Mesenchymal stem cell (in vitro differentiated cells and primary cell): ENCODE measurements at regions not wholly inside any gene's neighbourhood (a gene's known extent, or its start where the extent isn't known, plus 50 kb on each side); places are given as distances from the start of the nearest gene placed in this dataset.

Experiments
- DNase-seq: peaks from one replicate; pipeline ENCODE4 v3.0.0-alpha.2; 2013
- H2AFZ ChIP-seq: one replicate; pipeline ENCODE4 v1.6.1; 2013; ENCODE audit warnings: low read depth, mild to moderate bottlenecking, control low read depth, inconsistent platforms, low read length, moderate library complexity
- H2AK5ac ChIP-seq: 2 replicates; pipeline ENCODE4 v1.6.1; 2013; ENCODE audit warnings: low read length, moderate library complexity, mild to moderate bottlenecking, inconsistent platforms; ENCODE audit not compliant: severe bottlenecking
- H2BK120ac ChIP-seq: one replicate; pipeline ENCODE4 v1.6.1; 2013; ENCODE audit warnings: low read depth, mild to moderate bottlenecking, inconsistent platforms, low read length, moderate library complexity
- H2BK12ac ChIP-seq, 2 experiments: one replicate each; pipeline ENCODE4 v1.6.1; 2013; ENCODE audit warnings: inconsistent platforms in 2 of 2, low read length in 2 of 2, mild to moderate bottlenecking in 2 of 2, moderate library complexity in 2 of 2, control low read depth in 1 of 2
- H2BK15ac ChIP-seq: one replicate; pipeline ENCODE4 v1.6.1; 2013; ENCODE audit warnings: mild to moderate bottlenecking, low read depth, inconsistent platforms; ENCODE audit not compliant: poor library complexity, severe bottlenecking
- H2BK5ac ChIP-seq: 2 replicates; pipeline ENCODE4 v1.6.1; 2013; ENCODE audit warnings: low read depth, mild to moderate bottlenecking, low read length, control low read depth, inconsistent platforms; ENCODE audit not compliant: poor library complexity, severe bottlenecking
- H3K14ac ChIP-seq, 2 experiments: one replicate each; pipeline ENCODE4 v1.6.1; 2013; ENCODE audit warnings: inconsistent platforms in 2 of 2, low read length in 2 of 2, control low read depth in 1 of 2, mild to moderate bottlenecking in 1 of 2, moderate library complexity in 1 of 2
- H3K18ac ChIP-seq, 2 experiments: one replicate each; pipeline ENCODE4 v1.6.1; 2013; ENCODE audit warnings: inconsistent platforms in 2 of 2, low read length in 2 of 2, control low read depth in 1 of 2, low read depth in 1 of 2, mild to moderate bottlenecking in 1 of 2
- H3K23ac ChIP-seq, 2 experiments: one replicate each; pipeline ENCODE4 v1.6.1; 2013; ENCODE audit warnings: inconsistent platforms in 2 of 2, low read length in 2 of 2, mild to moderate bottlenecking in 2 of 2, moderate library complexity in 2 of 2, control low read depth in 1 of 2
- H3K27ac ChIP-seq: 2 replicates; pipeline ENCODE4 v1.5.1; 2013; ENCODE audit warnings: mild to moderate bottlenecking, moderate library complexity, low read length, control low read depth, inconsistent platforms; ENCODE audit not compliant: poor library complexity, severe bottlenecking
- H3K27me3 ChIP-seq, 2 experiments: 2 replicates each; pipeline versions ENCODE4 v1.6.1 to v1.7.0; 2013; ENCODE audit warnings: low read length in 2 of 2, mild to moderate bottlenecking in 2 of 2, moderate library complexity in 2 of 2, control low read depth in 1 of 2, inconsistent platforms in 1 of 2; ENCODE audit not compliant: control insufficient read depth in 1 of 2, insufficient read depth in 1 of 2
- H3K36me3 ChIP-seq, 2 experiments: 2 replicates each; pipeline versions ENCODE4 v1.6.1 to v1.7.0; 2013; ENCODE audit warnings: low read length in 2 of 2, control low read depth in 1 of 2, inconsistent platforms in 1 of 2, low read depth in 1 of 2, mild to moderate bottlenecking in 1 of 2; ENCODE audit not compliant: insufficient read depth in 2 of 2, control insufficient read depth in 1 of 2
- H3K4ac ChIP-seq, 2 experiments: one replicate each; pipeline ENCODE4 v1.6.1; 2013; ENCODE audit warnings: inconsistent platforms in 2 of 2, low read length in 2 of 2, mild to moderate bottlenecking in 2 of 2, moderate library complexity in 2 of 2, control low read depth in 1 of 2, low read depth in 1 of 2
- H3K4me1 ChIP-seq: 2 replicates; pipeline ENCODE4 v1.6.1; 2013; ENCODE audit warnings: low read depth, low read length, control low read depth; ENCODE audit not compliant: control insufficient read depth, insufficient read depth
- H3K4me2 ChIP-seq: 2 replicates; pipeline ENCODE4 v1.6.1; 2013; ENCODE audit warnings: low read length, mild to moderate bottlenecking, inconsistent platforms; ENCODE audit not compliant: poor library complexity, severe bottlenecking
- H3K4me3 ChIP-seq, 2 experiments: 2 replicates each; pipeline versions ENCODE4 v1.5.1 to v1.7.0; 2013; ENCODE audit warnings: low read length in 2 of 2, mild to moderate bottlenecking in 2 of 2, control low read depth in 1 of 2, low read depth in 1 of 2; ENCODE audit not compliant: insufficient read depth in 1 of 2
- H3K79me1 ChIP-seq: replicated peaks from 2 replicates; pipeline ENCODE4 v1.6.1; 2013; ENCODE audit warnings: mild to moderate bottlenecking, control low read depth, low read length, inconsistent platforms; ENCODE audit not compliant: poor library complexity, severe bottlenecking
- H3K9ac ChIP-seq: 2 replicates; pipeline ENCODE4 v1.7.0; 2013; ENCODE audit warnings: mild to moderate bottlenecking, low read length, moderate library complexity
- H3K9me3 ChIP-seq: 2 replicates; pipeline ENCODE4 v1.7.0; 2013; ENCODE audit warnings: mild to moderate bottlenecking, low read length; ENCODE audit not compliant: control insufficient read depth
- H4K8ac ChIP-seq: one replicate; pipeline ENCODE4 v1.6.1; 2013; ENCODE audit warnings: inconsistent platforms, mild to moderate bottlenecking, low read length, moderate library complexity
- H4K91ac ChIP-seq: one replicate; pipeline ENCODE4 v1.6.1; 2013; ENCODE audit warnings: mild to moderate bottlenecking, low read length, inconsistent platforms
- WGBS: methylation state at CpG from one replicate; pipeline ENCODE4 v1.1.7; 2013; ENCODE audit warnings: mixed read lengths; 5-methylcytosine and 5-hydroxymethylcytosine counted together

GRCh38 chr4:104123021-104123420 is 371.7 kb downstream of the CXXC4 start:
- DNase-seq = no peak
- 64% methylated on average over 1 of the region's 4 CpGs for WGBS
- Histone ChIP-seq H2BK15ac (no peak overlapping the region), H3K4ac (no peak overlapping the region), H2BK12ac (no peak overlapping the region), H4K91ac (no peak overlapping the region), H3K14ac (no peak overlapping the region), H3K79me1 (no peaks in the 10 kb centered on the region), H4K8ac (no peak overlapping the region), H3K18ac (no peak overlapping the region), H3K9me3 (peaks cover 3% of the 10 kb centered on the region), H2BK5ac (no peak overlapping the region), H2AK5ac (no peak overlapping the region), H3K23ac (no peak overlapping the region), H3K27me3 (no peaks in the 10 kb centered on the region), H2AFZ (no peak overlapping the region), H3K9ac (no peak overlapping the region), H3K4me3 (no peak overlapping the region), H3K4me2 (no peak overlapping the region), H3K36me3 (no peaks in the 10 kb centered on the region), H3K27ac (no peak overlapping the region), H2BK120ac (no peak overlapping the region), H3K4me1 (no peaks in the 10 kb centered on the region)

- H3K9me3 ChIP-seq = peaks cover 3% of the 10 kb centered on the region
- H3K23ac ChIP-seq = no peak overlapping the region
- H3K14ac ChIP-seq = no peak overlapping the region
- H2BK12ac ChIP-seq = no peak overlapping the region
- no peak overlapping the region for H2AK5ac ChIP-seq
- H3K4ac ChIP-seq = no peak overlapping the region
- H2AFZ ChIP-seq = no peak overlapping the region
- no CpG with 5 or more reads among the region's 1 CpG for WGBS
- no peak overlapping the region for H4K91ac ChIP-seq
- no peak overlapping the region for H3K4me2 ChIP-seq
- H2BK5ac ChIP-seq = no peak overlapping the region
- no peaks in the 10 kb centered on the region for H3K27me3 ChIP-seq
- no peak overlapping the region for H3K27ac ChIP-seq
- no peaks in the 10 kb centered on the region for H3K4me1 ChIP-seq
- H2BK120ac ChIP-seq = no peak overlapping the region
- no peak overlapping the region for H3K4me3 ChIP-seq
- H4K8ac ChIP-seq = no peak overlapping the region
- no peaks in the 10 kb centered on the region for H3K79me1 ChIP-seq
- no peak overlapping the region for H2BK15ac ChIP-seq
- no peak overlapping the region for H3K18ac ChIP-seq
- no peaks in the 10 kb centered on the region for H3K36me3 ChIP-seq
- H3K9ac ChIP-seq = no peak overlapping the region
- DNase-seq = no peak
These were observed 376.9 kb downstream of the CXXC4 start for GRCh38 chr4:104117776-104118175.

GRCh38 chr4:104113850-104114249 is 380.8 kb downstream of the CXXC4 start:
- H4K91ac ChIP-seq = no peak overlapping the region
- DNase-seq = no peak
- H3K27ac ChIP-seq = no peak overlapping the region
- no peaks in the 10 kb centered on the region for H3K27me3 ChIP-seq
- H3K4ac ChIP-seq = no peak overlapping the region
- peaks cover 12% of the 10 kb centered on the region for H3K9me3 ChIP-seq
- H2BK120ac ChIP-seq = no peak overlapping the region
- H3K18ac ChIP-seq = no peak overlapping the region
- no peak overlapping the region for H3K14ac ChIP-seq
- no peak overlapping the region for H3K23ac ChIP-seq
- no peaks in the 10 kb centered on the region for H3K79me1 ChIP-seq
- no peak overlapping the region for H2BK15ac ChIP-seq
- 91% methylated on average over 2 of the region's 3 CpGs for WGBS
- no peak overlapping the region for H2BK5ac ChIP-seq
- no peaks in the 10 kb centered on the region for H3K4me1 ChIP-seq
- no peak overlapping the region for H2BK12ac ChIP-seq
- no peak overlapping the region for H3K4me2 ChIP-seq
- no peaks in the 10 kb centered on the region for H3K36me3 ChIP-seq
- no peak overlapping the region for H3K4me3 ChIP-seq
- H4K8ac ChIP-seq = no peak overlapping the region
- H2AFZ ChIP-seq = no peak overlapping the region
- H3K9ac ChIP-seq = no peak overlapping the region
- H2AK5ac ChIP-seq = no peak overlapping the region

GRCh38 chr4:104099141-104099540 is 379.4 kb upstream of the TACR3 start:
- H3K18ac ChIP-seq = no peak overlapping the region
- H2BK15ac ChIP-seq = no peak overlapping the region
- no peak overlapping the region for H3K4me2 ChIP-seq
- H3K9me3 ChIP-seq = peaks cover 30% of the 10 kb centered on the region
- no peak overlapping the region for H3K27ac ChIP-seq
- H3K27me3 ChIP-seq = no peaks in the 10 kb centered on the region
- H3K14ac ChIP-seq = no peak overlapping the region
- no peak for DNase-seq
- H3K23ac ChIP-seq = no peak overlapping the region
- H3K36me3 ChIP-seq = no peaks in the 10 kb centered on the region
- H2AK5ac ChIP-seq = no peak overlapping the region
- no peak overlapping the region for H3K4me3 ChIP-seq
- no peaks in the 10 kb centered on the region for H3K79me1 ChIP-seq
- H3K4me1 ChIP-seq = no peaks in the 10 kb centered on the region
- H3K4ac ChIP-seq = no peak overlapping the region
- H2BK5ac ChIP-seq = no peak overlapping the region
- H3K9ac ChIP-seq = no peak overlapping the region
- H2BK12ac ChIP-seq = no peak overlapping the region
- H2BK120ac ChIP-seq = no peak overlapping the region
- no peak overlapping the region for H4K91ac ChIP-seq
- H2AFZ ChIP-seq = no peak overlapping the region
- H4K8ac ChIP-seq = no peak overlapping the region
